ENCODE measurements at regions not wholly inside any gene's neighbourhood (a gene's known extent, or its start where the extent isn't known, plus 50 kb on each side); places are given as distances from the start of the nearest gene placed in this dataset.

DNA sequence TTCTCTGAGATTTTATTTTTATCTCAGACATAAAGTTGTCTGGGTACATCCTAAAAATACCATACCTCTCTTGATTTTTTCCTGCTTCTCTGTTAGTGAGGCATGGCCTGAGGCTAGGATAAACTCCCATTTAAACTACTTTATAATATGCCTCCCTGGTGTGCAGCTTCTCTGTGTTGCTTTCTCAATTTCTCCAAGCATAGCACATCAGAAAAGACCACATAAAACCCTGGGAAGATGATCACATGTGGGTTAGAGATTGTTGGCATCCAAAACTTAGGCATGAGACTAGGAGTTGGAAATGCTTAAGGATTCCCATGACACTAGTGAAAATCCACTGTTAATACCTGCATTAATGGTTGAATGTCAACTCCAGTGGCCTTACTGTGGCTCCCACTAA is 254.6 kb downstream of the RND3 start:
- Histone ChIP-seq H3F3A (ENCODE audit: low read depth) (no peaks in the 10 kb centered on the region), H4K20me1 (ENCODE audit: insufficient read depth, low read length, poor library complexity, severe bottlenecking) (no peaks in the 10 kb centered on the region), H3K4me3 (ENCODE audit: low read length, poor library complexity, severe bottlenecking) (no peak overlapping the region), H3K9ac (ENCODE audit: low read depth, low read length, poor library complexity, severe bottlenecking) (no peak overlapping the region), H3K27me3 (ENCODE audit: insufficient read depth, low read length, poor library complexity, severe bottlenecking) (no peaks in the 10 kb centered on the region), H3K4me1 (ENCODE audit: insufficient read depth, low read length, poor library complexity, severe bottlenecking) (peaks cover 20% of the 10 kb centered on the region), H2AFZ (ENCODE audit: low read length) (no peak overlapping the region), H3K4me2 (ENCODE audit: low read depth, low read length, poor library complexity, severe bottlenecking) (no peak overlapping the region), H3K79me2 (ENCODE audit: insufficient read depth, low read length) (no peaks in the 10 kb centered on the region), H3K36me3 (ENCODE audit: insufficient read depth, low read length) (no peaks in the 10 kb centered on the region), H3K9me3 (ENCODE audit: insufficient read depth, low read depth, low read length) (no peaks in the 10 kb centered on the region), H3K9me2 (replicated peaks; ENCODE audit: low read depth, low read length) (no peaks in the 10 kb centered on the region)
- TF ChIP-seq, protein P1, sequence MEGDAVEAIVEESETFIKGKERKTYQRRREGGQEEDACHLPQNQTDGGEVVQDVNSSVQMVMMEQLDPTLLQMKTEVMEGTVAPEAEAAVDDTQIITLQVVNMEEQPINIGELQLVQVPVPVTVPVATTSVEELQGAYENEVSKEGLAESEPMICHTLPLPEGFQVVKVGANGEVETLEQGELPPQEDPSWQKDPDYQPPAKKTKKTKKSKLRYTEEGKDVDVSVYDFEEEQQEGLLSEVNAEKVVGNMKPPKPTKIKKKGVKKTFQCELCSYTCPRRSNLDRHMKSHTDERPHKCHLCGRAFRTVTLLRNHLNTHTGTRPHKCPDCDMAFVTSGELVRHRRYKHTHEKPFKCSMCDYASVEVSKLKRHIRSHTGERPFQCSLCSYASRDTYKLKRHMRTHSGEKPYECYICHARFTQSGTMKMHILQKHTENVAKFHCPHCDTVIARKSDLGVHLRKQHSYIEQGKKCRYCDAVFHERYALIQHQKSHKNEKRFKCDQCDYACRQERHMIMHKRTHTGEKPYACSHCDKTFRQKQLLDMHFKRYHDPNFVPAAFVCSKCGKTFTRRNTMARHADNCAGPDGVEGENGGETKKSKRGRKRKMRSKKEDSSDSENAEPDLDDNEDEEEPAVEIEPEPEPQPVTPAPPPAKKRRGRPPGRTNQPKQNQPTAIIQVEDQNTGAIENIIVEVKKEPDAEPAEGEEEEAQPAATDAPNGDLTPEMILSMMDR (conservative IDR thresholded peaks at IDR 0.05; ENCODE audit: low read length) = no peak
- no peak for TF ChIP-seq EZH2phosphoT487 (IDR thresholded peaks at IDR 0.05; ENCODE audit: borderline replicate concordance)

DNA sequence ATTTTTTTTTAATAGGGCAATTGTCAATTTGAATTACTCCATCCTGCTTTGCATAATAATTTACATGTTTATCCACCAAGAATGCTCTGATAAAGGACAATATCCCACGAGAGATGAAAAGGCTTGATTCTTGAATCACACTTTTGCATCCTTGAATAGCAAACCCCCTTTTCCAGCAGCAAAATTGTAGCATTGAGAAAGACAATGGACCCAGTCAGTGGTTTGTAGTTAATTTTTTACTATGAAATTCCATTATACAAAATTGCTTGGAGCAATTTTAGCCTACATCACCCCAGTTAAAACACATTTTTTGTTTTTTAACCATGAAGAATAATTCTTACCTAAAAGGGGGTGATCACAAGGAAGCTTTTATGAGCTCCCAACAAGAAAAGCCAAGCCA is 255.1 kb downstream of the RND3 start:
- peaks cover 20% of the 10 kb centered on the region for H3K4me1 ChIP-seq (ENCODE audit: insufficient read depth, low read length, poor library complexity, severe bottlenecking)
- no peaks in the 10 kb centered on the region for H3K9me2 ChIP-seq (replicated peaks; ENCODE audit: low read depth, low read length)
- H3F3A ChIP-seq (ENCODE audit: low read depth) = no peaks in the 10 kb centered on the region
- no peaks in the 10 kb centered on the region for H3K27me3 ChIP-seq (ENCODE audit: insufficient read depth, low read length, poor library complexity, severe bottlenecking)
- no peaks in the 10 kb centered on the region for H3K79me2 ChIP-seq (ENCODE audit: insufficient read depth, low read length)
- TF ChIP-seq, protein P1 (conservative IDR thresholded peaks at IDR 0.05; ENCODE audit: low read length) = no peak
- no peak for TF ChIP-seq EZH2phosphoT487 (IDR thresholded peaks at IDR 0.05; ENCODE audit: borderline replicate concordance)
- no peak overlapping the region for H3K4me3 ChIP-seq (ENCODE audit: low read length, poor library complexity, severe bottlenecking)
- no peak overlapping the region for H3K4me2 ChIP-seq (ENCODE audit: low read depth, low read length, poor library complexity, severe bottlenecking)
- no peaks in the 10 kb centered on the region for H4K20me1 ChIP-seq (ENCODE audit: insufficient read depth, low read length, poor library complexity, severe bottlenecking)
- H3K9ac ChIP-seq (ENCODE audit: low read depth, low read length, poor library complexity, severe bottlenecking) = no peak overlapping the region
- no peak overlapping the region for H2AFZ ChIP-seq (ENCODE audit: low read length)
- H3K36me3 ChIP-seq (ENCODE audit: insufficient read depth, low read length) = no peaks in the 10 kb centered on the region
- no peaks in the 10 kb centered on the region for H3K9me3 ChIP-seq (ENCODE audit: insufficient read depth, low read depth, low read length)

DNA sequence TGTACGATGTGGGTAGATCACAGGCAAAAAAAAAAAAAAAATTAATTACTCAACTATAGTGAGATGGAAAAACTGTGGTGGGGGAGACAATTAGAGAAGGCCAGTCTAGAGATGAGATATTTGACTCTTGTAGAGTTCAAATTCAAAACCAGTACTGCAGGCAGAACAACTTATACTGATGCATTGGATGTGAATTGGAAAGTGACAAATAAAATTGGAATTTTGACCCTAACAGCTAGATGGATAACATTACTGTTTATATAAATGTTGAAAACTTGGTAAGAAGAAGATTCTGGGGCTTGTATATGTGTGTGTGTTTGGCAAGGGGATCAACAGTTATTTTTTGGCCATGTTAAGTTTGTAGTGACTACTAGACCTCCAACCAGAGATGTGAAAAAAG is 256.9 kb downstream of the RND3 start:
- H3K27me3 ChIP-seq (ENCODE audit: insufficient read depth, low read length, poor library complexity, severe bottlenecking) = no peaks in the 10 kb centered on the region
- no peaks in the 10 kb centered on the region for H3K36me3 ChIP-seq (ENCODE audit: insufficient read depth, low read length)
- TF ChIP-seq EZH2phosphoT487 (IDR thresholded peaks at IDR 0.05; ENCODE audit: borderline replicate concordance) = no peak
- TF ChIP-seq, protein P1 (conservative IDR thresholded peaks at IDR 0.05; ENCODE audit: low read length) = no peak
- H3K79me2 ChIP-seq (ENCODE audit: insufficient read depth, low read length) = no peaks in the 10 kb centered on the region
- no peaks in the 10 kb centered on the region for H3K9me2 ChIP-seq (replicated peaks; ENCODE audit: low read depth, low read length)
- peaks cover 20% of the 10 kb centered on the region for H3K4me1 ChIP-seq (ENCODE audit: insufficient read depth, low read length, poor library complexity, severe bottlenecking)
- H3F3A ChIP-seq (ENCODE audit: low read depth) = no peaks in the 10 kb centered on the region
- H3K4me2 ChIP-seq (ENCODE audit: low read depth, low read length, poor library complexity, severe bottlenecking) = no peak overlapping the region
- no peak overlapping the region for H2AFZ ChIP-seq (ENCODE audit: low read length)
- no peak overlapping the region for H3K4me3 ChIP-seq (ENCODE audit: low read length, poor library complexity, severe bottlenecking)
- no peaks in the 10 kb centered on the region for H4K20me1 ChIP-seq (ENCODE audit: insufficient read depth, low read length, poor library complexity, severe bottlenecking)
- H3K9ac ChIP-seq (ENCODE audit: low read depth, low read length, poor library complexity, severe bottlenecking) = no peak overlapping the region
- no peaks in the 10 kb centered on the region for H3K9me3 ChIP-seq (ENCODE audit: insufficient read depth, low read depth, low read length)

All from Loucy (cell line).